ENCODE measurements at regions not wholly inside any gene's neighbourhood (a gene's known extent, or its start where the extent isn't known, plus 50 kb on each side); places are given as distances from the start of the nearest gene placed in this dataset.
"Not testable (repeated sequence)": the region's sequence is repeated elsewhere in the genome, so short reads cannot be mapped to it uniquely, and the experiment has no call there.

DNA sequence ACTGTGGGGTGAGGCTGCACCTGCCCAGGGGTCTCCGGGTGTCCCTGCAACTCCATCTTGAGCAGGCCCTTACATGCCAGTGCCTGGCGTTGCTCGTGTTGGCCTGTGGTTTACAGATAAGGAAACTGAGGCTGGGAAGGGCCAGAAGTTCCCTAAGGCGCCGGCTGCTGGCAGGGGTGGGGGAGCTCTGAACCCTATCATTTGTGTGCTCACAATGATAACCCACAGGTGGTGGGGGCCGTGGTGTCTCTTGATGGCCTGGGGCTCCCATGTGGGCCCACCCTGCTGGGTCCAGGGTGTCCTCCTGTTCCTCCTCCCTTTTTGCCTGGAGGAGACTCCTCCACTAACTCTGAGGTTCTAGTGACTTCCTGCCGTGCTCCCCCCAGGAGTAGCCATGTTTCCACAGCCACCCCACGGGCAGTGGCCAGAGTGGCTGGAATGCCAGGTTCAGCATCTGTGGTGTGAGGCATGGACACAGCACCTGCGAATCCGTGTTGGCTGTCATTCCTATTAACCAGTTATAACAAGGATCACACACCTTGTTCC lies 174.3 kb downstream of the NPIPB11 start:
- WGBS (ENCODE audit: insufficient coverage, low coverage, missing lambda C conversion rate) = 4% methylated on average over 10 of the region's 10 CpGs
- CTCF ChIA-PET (ENCODE audit: low intra/inter-chr PET ratio); FAIRE-seq; intact Hi-C loops (cut with micrococcal nuclease); H3K9me3 ChIP-seq (replicated peaks; ENCODE audit: control insufficient read depth, insufficient read depth, low read depth, low read length); H2AFZ ChIP-seq (ENCODE audit: low read depth, low read length); H3K27ac ChIP-seq (ENCODE audit: extremely low read depth, low read depth, low read length); DNase-seq (ENCODE audit: extremely low read depth in 1 of 4, low spot score in 3 of 4); H3K9ac ChIP-seq (ENCODE audit: insufficient read depth in 1 of 2, low read depth in 2 of 2, low read length in 2 of 2); H3K4me3 ChIP-seq; BruUV-seq (replicated peaks); H3K4me2 ChIP-seq (ENCODE audit: insufficient read depth, low read length); POLR2A ChIA-PET; ATAC-seq; H4K20me1 ChIP-seq (replicated peaks; ENCODE audit: control insufficient read depth, insufficient read depth, low read length); H3K79me2 ChIP-seq (ENCODE audit: control insufficient read depth, insufficient read depth, low read length); H3K36me3 ChIP-seq (ENCODE audit: control insufficient read depth, insufficient read depth, low read length); H3K9me1 ChIP-seq (ENCODE audit: control insufficient read depth, insufficient read depth, low read length); in situ Hi-C loops (cut with MboI): not testable (repeated sequence)
- Histone ChIP-seq H3K27me3 (ENCODE audit: control insufficient read depth in 2 of 2, insufficient read depth in 2 of 2, low read length in 2 of 2) (peaks cover 0 to 54% of the 10 kb centered on the region in 2 experiments; a peak in 4 of 5 replicates), H3K4me1 (replicated peaks in 1 of 2; ENCODE audit: control insufficient read depth in 2 of 2, insufficient read depth in 2 of 2, low read length in 2 of 2) (peaks cover 2 to 18% of the 10 kb centered on the region in 2 experiments; a peak in 3 of 5 replicates)

DNA sequence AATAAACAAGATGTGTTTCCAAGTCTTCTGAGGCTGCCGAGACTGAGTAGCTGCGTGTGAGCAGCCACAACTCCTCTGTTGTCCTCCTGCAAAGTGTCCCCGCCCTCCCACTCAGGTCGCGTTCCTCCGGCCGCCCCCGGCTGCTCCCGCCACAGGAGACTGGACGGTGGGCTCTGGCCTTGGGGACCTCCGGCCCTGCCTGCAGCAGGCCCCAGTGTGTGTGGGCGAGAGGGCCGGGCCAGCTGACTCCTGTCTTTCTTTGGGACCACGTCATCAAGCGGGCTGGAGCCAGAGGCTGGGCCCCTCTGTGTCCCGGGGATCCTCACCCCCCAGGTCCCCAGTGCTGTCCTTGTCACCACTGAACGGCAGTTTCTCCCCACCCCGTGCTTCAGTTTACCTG lies 175.3 kb downstream of the NPIPB11 start:
- H3K4me2 ChIP-seq (ENCODE audit: insufficient read depth, low read length) = no peak overlapping the region
- no peak for DNase-seq (ENCODE audit: extremely low read depth in 1 of 4, low spot score in 3 of 4)
- ATAC-seq = no peak
- H3K9me3 ChIP-seq (replicated peaks; ENCODE audit: control insufficient read depth, insufficient read depth, low read depth, low read length) = no peaks in the 10 kb centered on the region
- H3K4me3 ChIP-seq = no peak overlapping the region
- H4K20me1 ChIP-seq (replicated peaks; ENCODE audit: control insufficient read depth, insufficient read depth, low read length) = no peaks in the 10 kb centered on the region
- ChIA-PET CTCF (ENCODE audit: low intra/inter-chr PET ratio) (no interaction called here), POLR2A (no interaction called here)
- H2AFZ ChIP-seq (ENCODE audit: low read depth, low read length) = no peak overlapping the region
- H3K4me1 ChIP-seq (replicated peaks in 1 of 2; ENCODE audit: control insufficient read depth in 2 of 2, insufficient read depth in 2 of 2, low read length in 2 of 2) = peaks cover 2 to 18% of the 10 kb centered on the region in 2 experiments; a peak in 3 of 5 replicates
- no peak overlapping the region for H3K9ac ChIP-seq (ENCODE audit: insufficient read depth in 1 of 2, low read depth in 2 of 2, low read length in 2 of 2)
- intact Hi-C loops (cut with micrococcal nuclease) = no loop called here
- H3K27ac ChIP-seq (ENCODE audit: extremely low read depth, low read depth, low read length) = no peak overlapping the region
- no peaks in the 10 kb centered on the region for H3K79me2 ChIP-seq (ENCODE audit: control insufficient read depth, insufficient read depth, low read length)
- H3K36me3 ChIP-seq (ENCODE audit: control insufficient read depth, insufficient read depth, low read length) = no peaks in the 10 kb centered on the region
- H3K9me1 ChIP-seq (ENCODE audit: control insufficient read depth, insufficient read depth, low read length) = no peaks in the 10 kb centered on the region
- no peak for FAIRE-seq
- in situ Hi-C loops (cut with MboI) = no loop called here
- peaks cover 0 to 54% of the 10 kb centered on the region in 2 experiments; a peak in 4 of 5 replicates for H3K27me3 ChIP-seq (ENCODE audit: control insufficient read depth in 2 of 2, insufficient read depth in 2 of 2, low read length in 2 of 2)
- 12% methylated on average over 13 of the region's 18 CpGs for WGBS (ENCODE audit: insufficient coverage, low coverage, missing lambda C conversion rate)
- no TSS peak for BruUV-seq (replicated peaks)
- TF ChIP-seq ZNF274 (IDR thresholded peaks at IDR 0.05; ENCODE audit: borderline replicate concordance, low read depth, low read length) = no peak

All from K562 (cell line).